ENCODE measurements at regions not wholly inside any gene's neighbourhood (a gene's known extent, or its start where the extent isn't known, plus 50 kb on each side); places are given as distances from the start of the nearest gene placed in this dataset.
"Not testable (repeated sequence)": the region's sequence is repeated elsewhere in the genome, so short reads cannot be mapped to it uniquely, and the experiment has no call there.

DNA sequence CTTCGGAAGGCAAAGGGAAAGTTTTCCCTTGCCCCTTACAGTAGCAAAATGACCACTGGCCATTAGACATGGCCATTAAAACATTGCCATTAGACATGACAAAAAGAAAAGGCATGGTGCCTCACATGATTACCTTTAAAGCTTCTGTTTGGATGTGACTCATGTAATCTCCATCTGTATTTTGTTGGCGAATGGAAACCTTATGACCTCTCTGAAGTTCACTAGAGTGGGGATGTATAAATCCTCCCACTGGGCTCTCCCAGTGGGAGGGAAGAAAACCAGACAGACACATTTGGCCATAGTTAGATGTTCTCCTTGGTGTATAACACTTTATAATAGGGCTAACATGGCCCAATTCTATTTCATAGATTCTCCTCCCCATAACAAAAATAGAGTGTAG lies 152.6 kb downstream of the MAGEB17 start:
- no peak for DNase-seq

DNA sequence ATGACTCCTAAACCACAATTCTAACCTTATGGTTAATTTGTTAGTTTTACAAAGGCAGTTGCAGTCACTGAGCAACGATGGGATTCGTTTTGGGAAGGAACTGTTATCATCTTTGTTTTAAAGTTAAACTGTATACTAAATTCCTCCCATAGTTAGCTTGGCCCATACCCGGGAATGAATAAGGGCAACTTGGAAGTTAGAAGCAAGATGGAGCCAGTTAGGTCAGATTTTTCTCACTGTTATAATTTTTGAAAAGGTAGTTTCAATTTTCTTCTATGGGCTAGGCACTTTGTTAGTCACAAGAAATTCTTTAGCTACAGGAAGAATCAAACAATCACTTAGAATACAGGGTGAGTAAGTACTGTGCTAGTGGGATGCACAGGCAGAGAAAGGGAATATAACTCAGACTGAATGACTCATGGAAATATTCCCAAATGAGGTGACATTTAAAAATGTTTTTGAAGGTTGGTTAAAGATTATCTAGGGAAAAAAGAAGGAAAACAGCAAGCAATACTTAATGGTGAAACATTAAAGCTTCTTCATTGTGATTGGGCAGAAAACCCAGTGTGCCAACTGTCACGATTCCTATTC lies 153.6 kb downstream of the MAGEB17 start:
- no peak for DNase-seq

DNA sequence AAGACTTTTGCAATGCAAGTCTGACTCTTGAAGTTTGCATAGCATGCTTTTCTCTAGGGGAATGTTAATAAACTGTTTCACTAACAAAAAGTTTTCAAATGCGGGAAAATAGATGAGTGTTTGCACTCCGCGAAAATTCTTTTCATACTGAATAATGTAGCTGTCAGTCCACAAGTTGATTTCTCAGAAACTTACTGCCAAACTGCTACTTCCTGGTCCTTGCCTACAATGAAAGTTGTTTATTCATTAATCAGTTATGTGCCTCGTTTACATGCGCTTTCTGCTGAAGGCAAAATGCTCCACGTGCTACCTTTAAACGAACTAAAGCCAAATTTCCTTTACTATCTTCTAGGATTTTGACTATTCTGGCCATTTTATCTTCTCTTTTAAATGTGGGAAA lies 166.2 kb downstream of the MAGEB17 start:
- DNase-seq = no peak

DNA sequence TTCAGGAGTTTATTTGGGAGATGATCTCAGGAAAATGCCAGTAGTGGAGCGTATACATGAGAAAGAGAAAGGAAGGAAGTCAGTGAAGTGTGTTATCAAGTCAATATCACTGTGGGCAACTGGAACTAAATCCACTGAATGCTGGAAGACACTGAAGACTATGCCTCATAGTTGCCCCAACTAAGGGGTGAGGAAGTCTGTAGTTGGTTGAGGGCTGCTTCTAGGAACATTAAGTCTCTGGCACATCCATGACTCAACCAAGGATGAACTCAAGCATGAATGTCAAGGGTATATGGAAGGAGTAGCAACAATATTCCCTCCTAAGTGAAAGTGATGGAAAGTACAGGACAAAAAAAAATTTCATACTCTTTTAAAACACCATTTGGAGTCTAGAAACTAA lies 167.9 kb downstream of the MAGEB17 start:
- no peak for DNase-seq

DNA sequence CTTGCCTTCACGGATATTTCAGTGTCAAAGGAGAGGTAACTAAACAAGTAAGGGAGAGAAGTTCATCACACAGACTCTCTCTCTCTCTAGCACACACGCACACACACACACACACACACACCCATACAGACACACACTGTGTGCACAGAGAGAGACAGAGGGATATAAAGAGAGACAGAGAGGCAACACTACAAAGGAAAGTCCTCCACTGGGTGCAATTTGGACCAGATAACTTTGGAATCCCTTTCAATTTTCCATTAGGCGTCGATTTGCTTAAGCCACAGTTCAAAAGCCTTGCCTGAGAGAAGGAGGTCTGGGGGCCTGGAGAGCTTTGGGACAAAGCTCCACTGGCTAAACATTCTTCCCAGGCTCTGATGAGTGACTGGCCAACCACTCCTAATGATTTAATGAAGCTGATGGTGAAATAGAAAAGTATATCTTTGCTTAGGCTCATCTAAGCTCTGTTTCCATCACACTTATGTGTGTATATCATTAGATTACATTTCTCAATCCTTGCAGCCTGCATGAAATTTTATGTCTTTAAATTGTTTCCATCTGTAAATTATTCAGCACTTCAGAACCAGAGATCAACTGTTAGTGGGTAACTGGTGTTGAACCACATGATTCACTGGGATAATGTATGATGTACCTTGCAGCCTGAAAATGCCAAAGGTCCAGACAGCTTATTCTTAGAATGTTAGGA lies 180.8 kb downstream of the MAGEB17 start:
- no peak for DNase-seq

DNA sequence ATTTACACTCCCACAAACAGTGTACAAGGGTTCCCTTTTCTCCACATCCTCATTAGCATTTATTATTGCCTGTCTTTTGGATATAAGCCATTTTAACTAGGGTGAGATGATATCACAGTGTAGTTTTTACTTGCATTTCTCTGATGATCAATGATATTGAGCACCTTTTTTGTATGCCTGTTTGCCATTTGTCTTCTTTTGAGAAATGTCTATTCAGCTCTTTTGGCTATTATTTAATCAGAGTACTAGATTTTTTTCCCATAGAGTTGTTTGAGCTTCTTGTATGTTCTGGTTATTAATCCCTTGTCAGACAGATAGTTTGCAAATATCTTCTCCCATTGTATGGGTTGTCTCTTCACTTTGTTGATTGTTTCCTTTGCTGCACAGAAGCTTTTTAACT lies 190.6 kb downstream of the MAGEB17 start:
- DNase-seq = no peak

DNA sequence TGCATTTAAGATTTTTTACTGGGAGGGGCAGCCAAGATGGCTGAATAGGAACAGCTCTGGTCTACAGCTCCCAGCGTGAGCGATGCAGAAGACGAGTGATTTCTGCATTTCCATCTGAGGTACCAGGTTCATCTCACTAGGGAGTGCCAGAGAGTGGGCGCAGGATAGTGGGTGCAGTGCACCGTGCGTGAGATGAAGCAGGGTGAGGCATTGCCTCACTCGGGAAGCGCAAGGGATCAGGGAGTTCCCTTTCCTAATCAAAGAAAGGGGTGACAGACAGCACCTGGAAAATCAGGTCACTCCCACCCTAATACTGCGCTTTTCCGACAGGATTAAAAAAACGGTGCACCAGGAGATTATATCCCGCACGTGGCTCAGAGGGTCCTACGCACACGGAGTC lies 192.8 kb downstream of the MAGEB17 start:
- not testable (repeated sequence) for DNase-seq

DNA sequence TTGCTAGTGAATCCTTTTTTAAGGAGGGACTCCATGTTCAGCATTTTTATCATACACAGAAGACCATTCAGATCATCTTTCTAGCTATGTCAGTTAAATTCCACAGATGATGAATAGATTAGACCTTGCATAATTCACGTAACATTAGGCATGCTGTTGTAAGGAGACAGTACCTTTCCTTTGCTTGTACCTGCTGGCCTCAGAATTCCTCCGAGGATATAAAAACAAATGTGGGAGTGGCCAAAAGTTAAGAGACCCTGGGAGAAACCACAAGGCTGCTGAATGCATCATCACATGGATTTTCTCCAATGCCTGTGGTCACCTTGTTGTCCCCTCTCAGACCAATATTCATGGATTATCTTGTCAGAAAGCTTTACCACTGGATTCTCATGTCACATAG lies 201.4 kb downstream of the MAGEB17 start:
- no peak for DNase-seq

DNA sequence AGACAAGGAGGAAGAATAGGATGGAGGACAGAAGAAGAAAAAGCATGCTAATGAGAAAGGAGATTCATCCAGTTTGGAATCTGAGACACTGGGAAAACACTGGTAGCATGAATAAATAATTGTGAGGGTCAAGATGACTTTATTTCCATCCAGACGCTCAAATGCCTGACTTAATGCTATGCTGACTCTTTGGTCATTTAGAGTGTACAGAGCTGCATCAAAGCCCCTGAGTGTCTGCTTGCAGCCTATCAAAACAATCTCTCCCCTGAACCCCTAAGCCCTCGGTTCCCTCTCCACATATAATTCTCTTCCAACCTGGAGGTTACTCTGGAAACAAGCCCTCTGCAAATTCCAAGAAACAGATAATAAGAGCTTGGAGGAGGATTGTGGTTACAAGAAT lies 208.8 kb downstream of the MAGEB17 start:
- no peak for DNase-seq

DNA sequence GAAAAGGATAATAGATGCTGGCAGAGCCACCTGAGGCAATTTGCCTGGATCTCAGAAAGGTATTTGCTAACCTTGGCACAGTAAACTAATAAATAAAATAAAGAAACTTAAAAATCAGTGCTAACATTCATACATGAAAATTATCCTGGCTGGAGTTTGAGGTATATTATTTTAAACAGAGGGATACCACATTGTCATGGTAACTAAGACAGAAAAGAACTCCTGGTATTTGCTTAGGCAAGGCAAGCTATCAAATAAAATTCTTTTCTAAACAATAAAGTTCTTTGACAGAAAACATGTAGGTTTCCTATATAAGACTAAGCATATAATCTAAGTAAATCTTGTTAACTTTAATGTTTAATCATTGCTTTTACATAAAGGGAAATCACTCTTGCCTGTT lies 218.8 kb downstream of the MAGEB17 start:
- DNase-seq = no peak

DNA sequence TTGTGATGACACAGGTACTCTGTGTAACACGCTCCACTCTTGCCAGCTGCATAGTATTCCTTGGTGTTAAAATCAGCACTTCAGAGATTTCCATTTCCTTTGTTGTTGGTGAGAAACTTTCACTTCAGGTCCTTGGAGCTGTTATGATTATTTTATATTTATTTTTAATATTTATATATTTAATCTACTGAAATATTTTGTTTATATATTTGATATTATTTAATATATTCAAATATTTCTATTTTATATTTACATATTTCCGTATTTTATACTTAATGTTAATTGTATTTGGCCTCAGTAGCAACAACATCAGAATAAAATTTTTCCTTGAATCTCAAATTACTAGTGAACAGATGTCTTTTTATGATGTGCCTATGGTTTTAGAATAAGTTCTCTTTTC lies 225.3 kb downstream of the MAGEB17 start:
- DNase-seq = no peak

DNA sequence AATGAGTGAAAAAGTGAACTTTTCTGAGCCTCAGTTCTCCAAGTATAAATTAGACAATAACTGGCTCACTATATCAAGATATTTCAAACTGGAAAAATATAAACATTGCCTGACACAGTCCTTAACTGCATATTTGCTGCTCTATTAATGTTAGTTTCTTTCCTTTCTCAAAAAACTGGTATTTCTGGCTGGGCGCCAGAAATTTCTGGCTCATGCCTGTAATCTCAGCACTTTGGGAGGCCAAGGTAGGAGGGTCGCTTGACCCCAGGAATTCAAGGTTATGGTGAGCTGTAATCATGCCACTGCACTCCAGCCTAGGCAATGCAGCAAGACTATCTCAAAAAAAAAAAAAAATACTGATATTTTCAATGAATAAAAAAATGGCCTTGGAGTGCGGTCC lies 227.0 kb downstream of the MAGEB17 start:
- DNase-seq = peak; percentile 1

DNA sequence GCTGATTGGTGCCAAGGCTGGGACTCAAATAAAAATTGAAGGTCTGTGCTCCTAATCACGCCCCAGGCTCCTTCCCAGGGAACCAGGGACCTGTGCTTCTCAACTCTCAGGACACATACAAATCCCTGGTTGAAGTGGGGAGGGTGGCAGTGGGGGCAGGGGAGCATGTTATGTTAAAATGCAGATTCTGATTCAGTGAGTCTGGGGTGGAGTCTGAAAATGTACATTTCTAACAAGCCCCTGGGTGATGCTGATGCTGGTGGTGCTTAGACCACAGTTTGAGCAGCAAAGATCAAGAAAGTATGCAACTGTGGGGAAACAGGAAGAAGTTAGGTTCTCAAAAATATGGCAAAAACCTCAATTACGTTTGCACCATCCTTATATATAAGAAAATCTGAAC lies 236.5 kb downstream of the MAGEB17 start:
- DNase-seq = no peak

DNA sequence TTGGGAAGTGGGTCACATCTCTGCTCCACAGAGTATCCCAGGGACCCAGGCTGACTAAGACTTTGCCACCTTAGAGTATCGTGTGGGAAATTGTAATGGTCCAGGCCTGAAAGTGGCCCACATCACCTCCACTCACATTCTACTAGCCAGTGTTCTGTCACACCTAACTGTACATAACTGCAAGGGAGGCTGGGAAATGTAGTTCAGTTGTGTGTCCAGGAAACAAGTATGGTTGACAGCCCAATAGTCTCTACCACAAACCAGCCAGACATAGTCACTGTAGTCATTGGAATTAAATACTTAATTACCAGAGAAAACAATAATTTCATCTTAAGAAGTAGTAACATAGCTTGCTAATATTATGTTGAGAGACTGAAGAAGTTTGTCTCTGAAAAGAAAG lies 233.4 kb upstream of the S100G start:
- no peak for DNase-seq

DNA sequence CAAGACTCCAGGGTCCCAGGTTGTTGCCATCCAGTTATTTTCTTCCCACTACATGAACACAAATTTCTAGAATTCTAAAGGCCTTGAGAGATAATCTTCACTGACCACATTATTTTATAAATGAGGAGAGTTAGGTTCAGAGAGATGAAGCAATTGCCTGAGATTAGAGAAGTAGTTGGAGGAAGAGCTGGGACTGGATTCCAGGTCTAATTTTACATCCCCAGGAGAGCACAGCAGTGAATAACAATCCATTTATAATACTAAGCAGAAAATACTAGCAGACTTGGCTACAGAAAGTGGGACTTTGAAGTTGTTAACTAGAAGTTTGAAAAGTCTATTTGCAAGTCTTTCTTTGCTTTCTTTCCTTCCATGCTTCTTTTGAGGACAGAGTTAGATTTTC lies 231.3 kb upstream of the S100G start:
- DNase-seq = no peak

DNA sequence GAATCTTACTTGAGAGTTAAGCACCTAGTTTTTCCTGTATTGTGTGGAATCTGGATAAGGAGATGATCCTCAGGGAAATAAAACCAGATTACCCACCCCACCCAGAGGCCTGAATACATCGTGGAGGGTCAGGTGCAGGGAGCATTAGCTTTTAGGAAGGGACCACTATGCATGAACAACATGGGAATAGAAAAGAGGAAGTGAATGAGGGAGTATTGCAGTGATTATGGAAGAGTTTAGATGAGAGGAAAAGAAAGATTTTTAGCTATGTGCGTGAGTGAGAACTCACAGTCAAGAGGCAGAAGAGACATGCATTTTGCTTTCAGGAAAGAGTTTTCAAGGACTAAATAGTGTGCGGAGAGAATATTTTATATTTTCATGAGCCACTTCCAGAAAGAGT lies 222.3 kb upstream of the S100G start:
- no peak for DNase-seq

DNA sequence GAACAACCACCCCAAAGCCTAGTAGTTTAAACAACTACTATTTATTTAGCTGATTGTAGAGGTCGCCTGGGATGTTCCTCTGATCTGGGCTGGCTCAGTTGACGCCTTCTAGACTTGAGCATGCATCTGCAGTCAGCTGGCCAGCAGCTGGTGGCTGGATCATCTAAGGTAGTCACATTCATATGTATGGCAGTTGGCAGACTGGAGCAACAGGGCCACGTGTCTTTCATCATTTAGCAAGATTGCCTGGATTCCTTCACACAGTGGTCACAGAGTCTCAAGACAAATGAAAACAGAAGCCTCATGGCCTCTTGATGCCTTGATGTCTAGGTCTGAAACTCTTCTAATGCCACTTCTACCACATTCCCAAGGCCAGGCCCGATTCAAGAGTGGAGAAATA lies 220.6 kb upstream of the S100G start:
- DNase-seq = no peak

DNA sequence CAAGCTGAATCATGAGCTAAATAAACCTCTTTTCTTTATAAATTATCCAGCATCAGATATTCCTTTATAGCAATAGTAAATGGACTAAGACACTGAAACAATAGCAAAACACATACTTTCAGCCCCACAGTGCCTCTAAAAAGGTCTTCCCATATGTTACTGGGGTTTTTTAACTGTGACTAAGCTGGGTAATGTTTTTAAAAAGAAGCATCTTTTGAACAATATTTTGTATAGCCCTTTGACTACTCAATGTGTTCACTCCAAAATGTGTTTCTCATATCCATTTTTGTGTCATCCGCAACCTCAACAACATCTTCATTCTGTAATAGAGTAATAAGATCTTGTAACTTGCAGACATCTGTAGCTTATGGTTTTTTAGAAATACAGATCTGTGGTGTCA lies 218.7 kb upstream of the S100G start:
- no peak for DNase-seq

DNA sequence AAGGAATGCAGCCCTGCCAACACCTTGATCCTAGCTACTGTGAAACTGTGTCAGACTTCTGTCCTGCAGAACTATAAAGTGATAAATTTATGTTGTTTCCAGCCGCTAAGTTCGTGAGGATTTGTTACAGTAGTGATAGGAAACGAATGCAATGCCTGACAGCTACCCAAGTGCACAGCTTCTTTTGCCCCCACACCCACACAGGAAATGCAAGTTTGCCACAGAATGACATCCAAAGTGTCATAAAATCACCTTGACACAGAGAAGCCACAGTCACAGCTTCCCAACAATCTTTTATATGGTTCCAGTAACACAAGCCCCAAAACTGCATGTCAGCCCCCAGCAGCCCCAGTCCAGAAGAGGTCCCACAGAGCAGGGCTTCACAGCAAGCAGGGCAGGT lies 216.9 kb upstream of the S100G start:
- no peak for DNase-seq

DNA sequence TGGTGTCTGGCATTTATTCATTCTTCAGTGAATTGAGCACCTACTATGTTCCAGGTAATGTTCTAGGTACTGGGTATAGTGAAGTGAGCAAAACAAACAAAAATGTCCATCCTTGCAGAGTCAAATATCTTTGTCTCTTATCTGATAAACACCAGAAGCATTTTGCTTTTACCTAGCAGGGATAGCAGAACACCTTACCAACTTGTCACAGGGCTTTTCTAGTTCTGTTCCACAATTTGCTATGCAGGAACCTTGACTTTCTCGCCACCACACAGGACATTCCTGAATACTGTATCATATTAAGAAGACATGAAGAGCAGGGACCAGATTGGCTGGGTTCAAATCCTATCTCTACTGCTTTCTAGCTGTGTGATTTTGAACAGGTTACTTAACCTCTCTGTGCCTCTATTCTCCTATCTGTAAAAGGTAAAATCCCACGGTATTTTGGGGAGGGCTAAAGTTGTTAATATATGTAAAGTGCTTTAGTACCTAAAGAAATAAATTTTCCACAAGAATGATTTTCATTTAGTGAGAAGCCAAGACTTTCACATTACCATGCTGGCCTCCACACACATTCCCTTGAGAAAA lies 214.5 kb upstream of the S100G start:
- DNase-seq = no peak

DNA sequence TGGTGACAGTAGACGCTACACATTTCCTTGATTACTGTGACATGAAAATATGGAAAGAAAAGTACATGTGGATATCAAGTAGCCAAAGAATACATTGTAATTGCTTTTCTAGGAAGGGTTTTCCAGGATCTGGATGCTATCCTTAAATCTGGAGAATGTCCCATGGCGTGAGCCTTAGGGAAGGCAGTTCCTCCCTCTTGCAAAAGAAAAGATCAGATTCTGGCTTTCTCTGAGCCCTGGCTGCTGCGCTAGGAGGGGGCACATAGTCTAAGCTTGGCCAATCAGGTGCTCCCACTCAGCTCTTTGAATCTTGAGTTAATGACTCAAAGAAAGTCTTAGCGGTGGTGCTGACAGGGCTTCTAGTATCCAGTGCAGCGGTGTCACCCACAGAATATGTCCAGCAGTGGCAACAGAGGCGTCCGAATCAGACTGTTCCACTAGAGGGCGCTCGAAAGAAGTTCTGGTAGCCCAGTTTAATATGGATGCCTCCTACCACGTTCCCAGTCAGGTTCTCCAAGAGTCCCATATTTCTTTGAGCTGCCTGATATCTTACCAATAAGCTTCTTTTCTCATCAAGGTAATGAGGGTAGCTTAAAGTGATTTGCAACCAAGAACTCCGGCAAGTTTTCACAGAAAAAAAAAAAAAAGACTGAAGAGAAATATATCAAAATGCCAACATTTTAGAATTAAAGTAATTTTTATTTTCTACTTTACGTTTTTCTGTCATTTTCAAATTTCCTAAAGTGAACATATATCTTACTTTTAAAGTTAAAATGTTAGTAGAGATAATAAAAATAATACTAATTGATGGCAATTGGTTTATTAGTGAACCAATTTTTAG lies 213.4 kb upstream of the S100G start:
- peak; percentile 65 for DNase-seq

DNA sequence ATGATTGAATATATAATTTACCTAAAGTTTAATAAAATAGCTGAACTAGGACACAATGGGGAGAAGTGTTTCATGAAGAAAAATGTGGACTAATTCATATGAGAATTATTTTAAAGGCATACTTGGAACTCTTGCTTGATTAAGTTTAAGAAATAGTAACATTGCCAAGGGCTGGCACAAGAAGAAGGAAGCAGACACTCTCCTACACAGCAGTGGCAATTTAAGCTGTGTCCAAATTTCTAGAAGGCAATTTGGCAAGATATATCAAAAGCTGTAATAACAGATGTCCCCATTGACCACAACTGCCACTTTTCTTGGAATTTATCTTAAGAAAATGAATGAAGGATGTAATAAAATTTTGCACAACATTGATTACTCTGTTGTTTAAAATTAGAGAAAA lies 209.5 kb upstream of the S100G start:
- DNase-seq = no peak

DNA sequence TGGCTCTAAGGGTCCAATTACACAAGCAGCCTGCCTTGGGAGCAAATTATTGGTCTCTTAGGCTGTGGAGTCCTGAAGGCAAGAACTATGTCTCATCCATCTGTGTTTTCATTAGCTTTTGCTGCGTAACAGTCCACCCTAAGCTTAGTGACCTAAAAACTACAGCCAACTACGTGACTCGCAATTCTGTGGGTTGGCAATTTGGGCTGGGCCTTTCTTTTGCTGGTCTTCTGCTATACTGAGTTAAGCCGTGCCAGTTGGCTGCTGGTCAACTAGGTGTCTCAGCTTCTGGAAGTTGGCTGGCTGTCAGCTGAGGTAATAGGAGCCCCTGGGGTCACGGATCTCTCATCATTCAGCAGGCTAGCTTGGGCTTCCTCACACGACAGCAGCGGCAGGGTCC lies 205.6 kb upstream of the S100G start:
- no peak for DNase-seq

Data from renal pelvis (tissue), 1 donor.